GM10248 (cell line): ENCODE measurements at regions not wholly inside any gene's neighbourhood (a gene's known extent, or its start where the extent isn't known, plus 50 kb on each side); places are given as distances from the start of the nearest gene placed in this dataset.

ENCODE experiments used
- CTCF ChIA-PET: fragments of 300-600 bp; sonication (Branson Sonifier 250); formaldehyde crosslinking; extraction: SDS; loops from one replicate; lab custom pipeline; 2021; ENCODE audit warnings: antibody characterized with exemption; lab: Yijun Ruan, JAX
- POLR2A ChIA-PET: fragments of 350-650 bp; sonication (Branson Sonifier 250); formaldehyde crosslinking; extraction: SDS; loops from one replicate; lab custom pipeline; 2020; ENCODE audit warnings: antibody characterized with exemption; lab: Yijun Ruan, JAX
- DNase-seq: peaks from one replicate; pipeline ENCODE4 v3.0.0; 2012; ENCODE audit errors: extremely low spot score
- TF ChIP-seq, protein P1 (sequence below): IDR thresholded peaks from 2 replicates; pipeline ENCODE4 v1.5.1; 2012; ENCODE audit warnings: mild to moderate bottlenecking, low read depth; ENCODE audit errors: extremely low read depth, missing control alignments, control extremely low read depth

DNA sequence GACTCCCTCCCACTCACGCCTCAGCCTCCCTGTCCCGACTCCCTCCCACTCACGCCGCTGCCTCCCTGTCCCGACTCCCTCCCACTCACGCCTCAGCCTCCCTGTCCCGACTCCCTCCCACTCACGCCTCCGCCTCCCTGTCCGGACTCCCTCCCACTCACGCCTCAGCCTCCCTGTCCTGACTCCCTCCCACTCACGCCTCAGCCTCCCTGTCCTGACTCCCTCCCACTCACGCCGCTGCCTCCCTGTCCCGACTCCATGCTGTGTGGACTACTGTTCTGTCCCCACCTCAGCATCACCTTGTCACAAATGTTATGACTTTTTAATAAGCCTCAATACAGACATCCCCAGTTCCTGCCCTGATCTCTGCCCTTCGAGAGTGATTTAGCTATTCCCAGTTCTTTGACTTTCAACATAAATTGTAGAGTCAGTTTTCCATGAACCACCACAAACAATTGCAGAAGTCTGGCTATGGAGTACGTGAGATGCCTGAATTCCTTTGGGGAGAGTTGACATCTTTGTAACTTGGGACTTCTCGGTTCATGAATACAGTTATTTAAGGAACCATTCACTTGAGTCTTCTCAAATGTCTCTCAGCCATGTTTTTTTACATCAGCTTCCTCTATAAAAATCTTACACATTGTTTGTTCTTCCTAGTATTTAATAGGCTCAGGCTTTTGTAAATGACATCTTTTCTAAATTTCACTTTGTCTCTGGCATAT lies 71.9 kb downstream of the FOXL3 start:
- DNase-seq = no peak
- ChIA-PET CTCF (no interaction called here), POLR2A (no interaction called here)
- TF ChIP-seq, protein P1, sequence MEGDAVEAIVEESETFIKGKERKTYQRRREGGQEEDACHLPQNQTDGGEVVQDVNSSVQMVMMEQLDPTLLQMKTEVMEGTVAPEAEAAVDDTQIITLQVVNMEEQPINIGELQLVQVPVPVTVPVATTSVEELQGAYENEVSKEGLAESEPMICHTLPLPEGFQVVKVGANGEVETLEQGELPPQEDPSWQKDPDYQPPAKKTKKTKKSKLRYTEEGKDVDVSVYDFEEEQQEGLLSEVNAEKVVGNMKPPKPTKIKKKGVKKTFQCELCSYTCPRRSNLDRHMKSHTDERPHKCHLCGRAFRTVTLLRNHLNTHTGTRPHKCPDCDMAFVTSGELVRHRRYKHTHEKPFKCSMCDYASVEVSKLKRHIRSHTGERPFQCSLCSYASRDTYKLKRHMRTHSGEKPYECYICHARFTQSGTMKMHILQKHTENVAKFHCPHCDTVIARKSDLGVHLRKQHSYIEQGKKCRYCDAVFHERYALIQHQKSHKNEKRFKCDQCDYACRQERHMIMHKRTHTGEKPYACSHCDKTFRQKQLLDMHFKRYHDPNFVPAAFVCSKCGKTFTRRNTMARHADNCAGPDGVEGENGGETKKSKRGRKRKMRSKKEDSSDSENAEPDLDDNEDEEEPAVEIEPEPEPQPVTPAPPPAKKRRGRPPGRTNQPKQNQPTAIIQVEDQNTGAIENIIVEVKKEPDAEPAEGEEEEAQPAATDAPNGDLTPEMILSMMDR = no peak

DNA sequence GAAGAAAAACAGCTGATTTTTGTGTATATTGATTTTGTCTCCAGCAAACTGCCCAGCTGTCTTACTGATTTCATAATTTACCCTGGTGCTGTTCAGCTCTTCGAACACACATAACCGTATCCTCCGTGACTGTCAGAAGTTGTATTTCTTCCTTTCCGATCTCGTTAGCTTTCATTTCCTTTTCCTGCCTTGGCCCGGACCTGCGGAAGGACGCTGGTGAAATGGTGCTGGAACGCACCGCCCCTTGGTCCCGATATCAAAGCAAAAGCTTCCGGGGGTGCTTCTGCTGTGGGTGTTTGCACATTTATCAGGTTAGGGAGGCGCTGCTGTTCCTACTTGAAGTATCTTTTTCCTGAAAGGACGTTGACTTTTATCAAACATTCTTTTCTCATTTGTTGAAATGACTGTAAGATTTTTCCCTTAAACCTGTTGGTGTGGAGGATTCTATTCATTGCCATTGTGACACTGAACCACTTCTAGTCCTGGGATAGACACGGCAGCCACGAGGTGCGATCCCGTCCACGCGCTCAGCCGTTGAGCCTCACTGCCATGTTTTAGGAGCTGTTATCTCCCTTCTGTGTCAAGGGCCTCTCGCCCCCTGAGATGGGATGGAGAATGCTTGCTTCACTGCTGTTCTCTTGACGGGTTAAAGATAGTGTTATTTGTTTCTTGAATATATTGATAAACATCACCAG lies 72.6 kb downstream of the FOXL3 start:
- DNase-seq = no peak
- TF ChIP-seq, protein P1 = no peak
- POLR2A ChIA-PET = no interaction called here
- CTCF ChIA-PET = no interaction called here

DNA sequence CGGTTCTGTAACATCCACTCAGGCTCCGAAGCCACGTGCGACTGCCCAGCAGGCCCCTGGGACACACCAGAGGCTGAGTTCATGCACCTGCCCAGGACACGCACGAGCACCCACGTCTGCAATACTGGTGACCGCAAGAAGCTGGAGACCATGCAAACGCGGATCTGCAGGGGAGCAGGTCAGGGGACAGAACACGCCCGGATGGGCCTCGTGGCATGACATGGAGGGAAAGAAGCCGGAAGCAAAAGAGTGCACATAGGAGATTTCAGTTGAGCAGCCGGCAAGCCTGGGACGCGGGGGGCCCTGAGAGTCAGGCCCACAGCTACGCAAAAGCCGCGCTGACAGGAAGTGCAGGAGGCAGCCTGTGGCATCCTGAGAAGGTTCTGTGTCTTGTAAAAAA lies 73.7 kb downstream of the FOXL3 start:
- TF ChIP-seq, protein P1 = no peak
- ChIA-PET CTCF (no interaction called here), POLR2A (no interaction called here)
- DNase-seq = no peak

DNA sequence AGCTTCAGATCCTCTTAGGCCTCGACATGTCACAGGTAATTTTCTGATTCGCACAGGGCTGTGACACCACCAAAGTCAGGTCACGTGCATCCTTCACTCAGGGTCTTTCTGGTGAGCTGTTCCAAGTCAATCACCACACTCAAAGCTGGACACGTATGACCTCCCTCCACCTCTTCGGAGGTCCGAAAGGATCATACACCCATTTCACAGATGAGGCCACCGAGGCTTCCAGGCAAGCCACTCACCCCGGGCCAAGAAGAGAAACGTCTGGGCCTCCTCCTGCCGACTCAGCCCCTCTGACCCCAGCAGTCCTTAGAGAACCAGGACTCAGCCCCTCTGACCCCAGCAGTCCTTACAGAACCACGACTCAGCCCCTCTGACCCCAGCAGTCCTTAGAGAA lies 74.6 kb downstream of the FOXL3 start:
- no peak for DNase-seq
- POLR2A ChIA-PET = no interaction called here
- TF ChIP-seq, protein P1 = no peak
- CTCF ChIA-PET = no interaction called here

DNA sequence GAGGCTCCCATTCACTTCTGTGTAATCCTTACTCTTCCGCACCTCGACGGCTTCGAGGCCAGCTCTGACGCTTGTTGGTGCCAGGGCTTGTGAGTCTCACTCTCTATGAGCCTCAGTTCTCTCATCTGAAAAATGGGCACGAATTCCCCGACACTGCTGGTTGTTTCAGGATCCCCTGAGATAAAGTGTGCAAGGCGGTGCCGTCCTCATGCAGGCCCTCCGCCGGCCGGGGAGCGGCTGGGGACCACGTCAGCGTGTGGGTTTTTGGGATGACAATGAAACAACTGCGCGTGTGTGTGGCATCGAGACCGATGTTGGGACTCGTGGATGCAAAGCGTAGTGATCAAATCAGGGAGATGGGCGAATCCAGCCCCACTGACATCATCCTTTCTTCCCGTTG lies 75.6 kb downstream of the FOXL3 start:
- TF ChIP-seq, protein P1 = no peak
- CTCF ChIA-PET = interaction anchor here (1.2 kb wide), 1 partner anchor 138 kb away, joined by 3 read pairs; no protein-coding TSS in a partner anchor
- POLR2A ChIA-PET = no interaction called here
- DNase-seq = no peak

DNA sequence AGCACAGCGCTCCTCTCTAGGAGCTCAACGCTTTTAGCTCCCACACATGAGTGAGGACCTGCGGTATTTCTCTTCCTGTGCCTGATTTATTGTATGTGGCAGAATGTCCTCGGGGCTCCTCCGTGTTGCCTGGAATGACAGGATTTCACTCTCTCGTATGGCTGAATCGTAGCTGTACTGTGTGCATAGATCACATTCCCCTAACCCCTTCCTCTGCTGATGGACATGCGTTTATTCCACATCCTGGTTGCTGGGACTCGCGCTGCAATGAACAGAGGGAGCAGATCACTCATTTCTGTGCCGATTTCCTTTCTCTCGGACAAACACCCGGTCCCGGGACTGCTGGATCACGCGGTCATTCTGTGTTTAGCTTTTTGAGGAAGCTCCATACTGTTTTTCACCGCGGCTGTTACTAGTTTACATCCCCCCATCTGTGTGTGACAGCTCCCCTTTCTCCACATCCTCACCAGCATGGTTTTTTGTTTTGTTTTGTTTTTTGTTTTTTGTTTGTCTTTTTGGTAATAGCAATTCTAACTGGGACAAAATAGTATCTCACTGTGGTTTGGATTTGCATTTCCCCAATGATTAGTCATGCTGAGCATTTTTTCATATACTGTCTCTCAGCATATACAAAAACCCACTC lies 76.3 kb downstream of the FOXL3 start:
- ChIA-PET POLR2A (no interaction called here), CTCF (interaction anchor here (0.7 to 1.2 kb wide), 2 partner anchors 45 to 138 kb away, joined by 3 read pairs; no protein-coding TSS in a partner anchor)
- no peak for DNase-seq
- TF ChIP-seq, protein P1 = no peak
